Activated CD4-positive, alpha-beta memory T cell treated with anti-CD3 and anti-CD28 coated beads for 36 hours (primary cell): ENCODE measurements at regions not wholly inside any gene's neighbourhood (a gene's known extent, or its start where the extent isn't known, plus 50 kb on each side); places are given as distances from the start of the nearest gene placed in this dataset.
"Not testable (repeated sequence)": the region's sequence is repeated elsewhere in the genome, so short reads cannot be mapped to it uniquely, and the experiment has no call there.

Source experiments
- CTCF ChIA-PET: fragments of 350-600 bp; sonication (Branson Sonifier 250); formaldehyde crosslinking; loops from one replicate; lab custom pipeline; 2021; ENCODE audit warnings: antibody characterized with exemption, inconsistent platforms; lab: Charles Lee
- POLR2A ChIA-PET: fragments of 350-600 bp; sonication (Branson Sonifier 250); formaldehyde crosslinking; loops from one replicate; lab custom pipeline; 2021; ENCODE audit warnings: antibody characterized with exemption; lab: Charles Lee
- DNase-seq: peaks from one replicate; pipeline ENCODE4 v3.0.0-alpha.2; 2020
- H3K27ac Mint-ChIP-seq: one replicate; pipeline ENCODE4 v1.8.0; 2021; ENCODE audit warnings: mixed read lengths
- H3K27me3 Mint-ChIP-seq: one replicate; pipeline ENCODE4 v1.8.0; 2021; ENCODE audit warnings: mixed read lengths
- H3K36me3 Mint-ChIP-seq: one replicate; pipeline ENCODE4 v1.8.0; 2021; ENCODE audit warnings: mixed read lengths
- H3K4me1 Mint-ChIP-seq: one replicate; pipeline ENCODE4 v1.8.0; 2021; ENCODE audit warnings: low read depth, mixed read lengths
- H3K4me3 Mint-ChIP-seq: one replicate; pipeline ENCODE4 v1.8.0; 2021; ENCODE audit warnings: mild to moderate bottlenecking, mixed read lengths
- H3K9me3 Mint-ChIP-seq: one replicate; pipeline ENCODE4 v1.8.0; 2021; ENCODE audit warnings: mixed read lengths
- intact Hi-C: fragments of 100-400 bp; cut with micrococcal nuclease; formaldehyde crosslinking; loops from one replicate; pipeline ENCODE4 v1.15.1; 2023

GRCh38 chr1:232144696-232145230, 485.2 kb downstream of the SIPA1L2 start:
- H3K4me1 Mint-ChIP-seq = no peaks in the 10 kb centered on the region
- H3K27ac Mint-ChIP-seq = no peak overlapping the region
- ChIA-PET POLR2A (no interaction called here), CTCF (no interaction called here)
- H3K9me3 Mint-ChIP-seq = peaks cover 3% of the 10 kb centered on the region
- H3K4me3 Mint-ChIP-seq = no peak overlapping the region
- intact Hi-C loops = no loop called here
- no peaks in the 10 kb centered on the region for H3K36me3 Mint-ChIP-seq
- no peak for DNase-seq
- peaks cover 2% of the 10 kb centered on the region for H3K27me3 Mint-ChIP-seq

GRCh38 chr1:232143315-232143886, 486.5 kb downstream of the SIPA1L2 start:
- ChIA-PET CTCF (no interaction called here), POLR2A (no interaction called here)
- intact Hi-C loops = no loop called here
- peaks cover 4% of the 10 kb centered on the region for H3K27me3 Mint-ChIP-seq
- DNase-seq = no peak
- H3K27ac Mint-ChIP-seq = no peak overlapping the region
- peaks cover 3% of the 10 kb centered on the region for H3K9me3 Mint-ChIP-seq
- H3K36me3 Mint-ChIP-seq = no peaks in the 10 kb centered on the region
- H3K4me1 Mint-ChIP-seq = no peaks in the 10 kb centered on the region
- H3K4me3 Mint-ChIP-seq = no peak overlapping the region

GRCh38 chr1:232142403-232143314, 487.3 kb downstream of the SIPA1L2 start:
- H3K4me3 Mint-ChIP-seq = no peak overlapping the region
- POLR2A ChIA-PET = no interaction called here
- peaks cover 4% of the 10 kb centered on the region for H3K27me3 Mint-ChIP-seq
- DNase-seq = no peak
- no peaks in the 10 kb centered on the region for H3K4me1 Mint-ChIP-seq
- no peaks in the 10 kb centered on the region for H3K36me3 Mint-ChIP-seq
- peaks cover 3% of the 10 kb centered on the region for H3K9me3 Mint-ChIP-seq
- CTCF ChIA-PET = no interaction called here
- no peak overlapping the region for H3K27ac Mint-ChIP-seq
- intact Hi-C loops = no loop called here

GRCh38 chr1:232141167-232141448, 488.8 kb downstream of the SIPA1L2 start:
- DNase-seq, H3K27me3 Mint-ChIP-seq, POLR2A ChIA-PET, H3K27ac Mint-ChIP-seq, H3K4me3 Mint-ChIP-seq, H3K9me3 Mint-ChIP-seq, H3K4me1 Mint-ChIP-seq, H3K36me3 Mint-ChIP-seq, CTCF ChIA-PET, intact Hi-C loops: not testable (repeated sequence)

GRCh38 chr1:232140419-232141166, 489.3 kb downstream of the SIPA1L2 start:
- H3K36me3 Mint-ChIP-seq = no peaks in the 10 kb centered on the region
- H3K4me1 Mint-ChIP-seq = no peaks in the 10 kb centered on the region
- H3K9me3 Mint-ChIP-seq = peaks cover 10% of the 10 kb centered on the region
- H3K27ac Mint-ChIP-seq = no peak overlapping the region
- peaks cover 5% of the 10 kb centered on the region for H3K27me3 Mint-ChIP-seq
- intact Hi-C loops = no loop called here
- ChIA-PET POLR2A (no interaction called here), CTCF (no interaction called here)
- H3K4me3 Mint-ChIP-seq = no peak overlapping the region
- DNase-seq = no peak

- DNase-seq = no peak
- ChIA-PET CTCF (no interaction called here), POLR2A (no interaction called here)
- H3K4me1 Mint-ChIP-seq = no peaks in the 10 kb centered on the region
- H3K4me3 Mint-ChIP-seq = no peak overlapping the region
- no peaks in the 10 kb centered on the region for H3K36me3 Mint-ChIP-seq
- H3K9me3 Mint-ChIP-seq = peaks cover 10% of the 10 kb centered on the region
- H3K27me3 Mint-ChIP-seq = peaks cover 5% of the 10 kb centered on the region
- no peak overlapping the region for H3K27ac Mint-ChIP-seq
- intact Hi-C loops = no loop called here
Observed at GRCh38 chr1:232139444-232139843, 490.5 kb downstream of the SIPA1L2 start.

- Mint-ChIP-seq H3K27ac (no peak overlapping the region), H3K9me3 (peaks cover 10% of the 10 kb centered on the region), H3K27me3 (peaks cover 5% of the 10 kb centered on the region), H3K4me1 (no peaks in the 10 kb centered on the region), H3K4me3 (no peak overlapping the region), H3K36me3 (no peaks in the 10 kb centered on the region)
- CTCF ChIA-PET = interaction anchor here (0.7 kb wide), 1 partner anchor 782 kb away, joined by 3 read pairs; no protein-coding TSS in a partner anchor
- POLR2A ChIA-PET = no interaction called here
- intact Hi-C loops = no loop called here
- DNase-seq = no peak
Observed at GRCh38 chr1:232138044-232138443, 491.9 kb downstream of the SIPA1L2 start.

DNA sequence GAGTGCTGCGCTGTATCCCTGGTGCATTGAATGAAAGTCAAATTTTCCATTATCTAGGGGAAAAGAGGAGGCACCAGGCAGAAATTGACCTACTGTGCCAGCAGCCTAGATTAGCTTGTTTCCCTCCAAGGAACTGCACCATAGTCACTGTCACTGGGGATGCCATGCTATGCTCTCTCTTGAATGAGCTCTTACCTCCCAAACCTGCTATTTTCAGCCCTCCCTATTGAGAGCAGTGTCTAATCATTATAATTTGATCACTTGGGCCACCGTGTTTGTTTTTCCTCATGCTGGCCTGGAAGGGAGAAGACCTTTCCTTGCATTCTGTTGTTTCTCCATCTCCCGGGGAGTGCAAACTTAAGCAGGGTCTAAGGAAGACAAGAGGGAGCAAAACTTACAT, 492.9 kb downstream of the SIPA1L2 start:
- POLR2A ChIA-PET = no interaction called here
- H3K27me3 Mint-ChIP-seq = peaks cover 5% of the 10 kb centered on the region
- H3K9me3 Mint-ChIP-seq = peaks cover 10% of the 10 kb centered on the region
- H3K36me3 Mint-ChIP-seq = no peaks in the 10 kb centered on the region
- no peak overlapping the region for H3K4me3 Mint-ChIP-seq
- H3K4me1 Mint-ChIP-seq = no peaks in the 10 kb centered on the region
- DNase-seq = no peak
- intact Hi-C loops = no loop called here
- CTCF ChIA-PET = no interaction called here
- no peak overlapping the region for H3K27ac Mint-ChIP-seq

DNA sequence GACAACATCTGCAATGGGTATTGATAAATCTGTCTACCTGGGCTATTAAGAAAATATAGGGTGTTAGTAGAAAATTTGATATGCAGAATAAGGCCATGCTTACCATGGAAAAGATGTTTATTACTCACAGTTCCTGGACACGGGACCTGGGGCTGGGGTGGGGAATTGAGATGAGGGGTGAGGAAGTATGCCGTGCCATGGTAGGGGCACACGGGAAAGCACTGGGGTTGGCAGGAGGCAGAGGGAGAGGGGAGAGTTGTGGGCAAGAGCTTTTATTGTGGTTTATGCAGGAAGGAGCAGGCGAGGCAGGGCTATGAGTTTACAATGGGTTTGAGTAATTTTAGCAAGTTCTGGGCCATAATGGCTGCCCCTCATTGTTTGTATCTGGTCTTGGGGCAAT, 493.8 kb downstream of the SIPA1L2 start:
- Mint-ChIP-seq H3K9me3 (peaks cover 10% of the 10 kb centered on the region), H3K36me3 (no peaks in the 10 kb centered on the region), H3K27me3 (peaks cover 6% of the 10 kb centered on the region), H3K27ac (no peak overlapping the region), H3K4me1 (no peaks in the 10 kb centered on the region), H3K4me3 (no peak overlapping the region)
- ChIA-PET CTCF (no interaction called here), POLR2A (no interaction called here)
- intact Hi-C loops = no loop called here
- DNase-seq = no peak

DNA sequence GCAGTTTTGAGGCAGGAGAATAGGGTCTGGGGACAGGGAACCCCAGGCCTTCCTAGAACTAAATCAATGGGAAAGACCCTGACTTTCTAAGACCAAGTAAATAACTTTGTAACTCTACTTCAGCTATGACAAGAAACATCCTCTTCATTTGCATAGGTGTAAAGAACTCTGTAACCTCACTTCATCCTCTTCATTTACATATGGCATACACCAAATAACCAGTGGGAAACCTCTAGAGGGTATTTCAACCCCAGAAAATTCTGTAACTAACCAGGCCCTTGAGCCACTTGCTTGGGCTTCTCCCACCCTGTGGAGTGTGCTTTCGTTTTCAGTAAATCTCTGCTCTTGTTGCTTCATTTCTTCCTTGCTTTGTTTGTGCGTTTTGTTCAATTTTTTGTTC, 495.6 kb downstream of the SIPA1L2 start:
- POLR2A ChIA-PET = no interaction called here
- Mint-ChIP-seq H3K4me1 (no peaks in the 10 kb centered on the region), H3K27ac (no peak overlapping the region), H3K36me3 (no peaks in the 10 kb centered on the region), H3K27me3 (peaks cover 13% of the 10 kb centered on the region), H3K9me3 (peaks cover 9% of the 10 kb centered on the region), H3K4me3 (no peak overlapping the region)
- CTCF ChIA-PET = no interaction called here
- DNase-seq = no peak
- intact Hi-C loops = no loop called here

- ChIA-PET POLR2A (no interaction called here), CTCF (interaction anchor here (0.6 kb wide), 1 partner anchor 57 kb away, joined by 3 read pairs; no protein-coding TSS in a partner anchor)
Observed at GRCh38 chr1:232132572-232132971, 497.4 kb downstream of the SIPA1L2 start.

GRCh38 chr1:232131715-232132391, 498.1 kb downstream of the SIPA1L2 start:
- CTCF ChIA-PET = no interaction called here
- Mint-ChIP-seq H3K4me3 (no peak overlapping the region), H3K36me3 (no peaks in the 10 kb centered on the region), H3K9me3 (peaks cover 12% of the 10 kb centered on the region), H3K27ac (no peak overlapping the region), H3K27me3 (peaks cover 22% of the 10 kb centered on the region), H3K4me1 (peaks cover 5% of the 10 kb centered on the region)
- POLR2A ChIA-PET = no interaction called here
- intact Hi-C loops = no loop called here
- DNase-seq = no peak

More at GRCh38 chr1:232132572-232132971, 497.4 kb downstream of the SIPA1L2 start:
- no peak for DNase-seq
- Mint-ChIP-seq H3K9me3 (peaks cover 9% of the 10 kb centered on the region), H3K4me3 (no peak overlapping the region), H3K36me3 (no peaks in the 10 kb centered on the region), H3K4me1 (no peaks in the 10 kb centered on the region), H3K27ac (no peak overlapping the region), H3K27me3 (peaks cover 18% of the 10 kb centered on the region)
- intact Hi-C loops = no loop called here
